ENCODE measurements at regions not wholly inside any gene's neighbourhood (a gene's known extent, or its start where the extent isn't known, plus 50 kb on each side); places are given as distances from the start of the nearest gene placed in this dataset.

DNA sequence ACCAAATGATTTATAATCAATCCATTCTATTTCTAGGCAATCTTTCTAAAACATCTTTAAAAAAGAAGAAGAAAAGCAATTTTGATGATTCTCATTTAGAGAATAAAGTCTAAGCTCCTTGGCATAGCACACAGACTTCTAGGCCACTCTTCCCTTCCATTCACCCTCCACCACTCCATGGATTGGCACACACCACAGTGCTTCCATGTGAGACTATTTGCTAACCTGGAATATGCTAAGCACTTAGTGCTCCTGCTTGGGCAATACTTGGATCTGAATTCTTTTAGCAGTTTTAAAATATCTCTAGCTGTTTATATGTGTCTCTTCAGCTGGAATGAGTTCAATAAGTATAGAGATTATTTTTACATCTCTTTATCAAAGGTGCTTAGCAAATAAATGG, 177.6 kb upstream of the FBXL7 start:
- TF ChIP-seq, protein P1, sequence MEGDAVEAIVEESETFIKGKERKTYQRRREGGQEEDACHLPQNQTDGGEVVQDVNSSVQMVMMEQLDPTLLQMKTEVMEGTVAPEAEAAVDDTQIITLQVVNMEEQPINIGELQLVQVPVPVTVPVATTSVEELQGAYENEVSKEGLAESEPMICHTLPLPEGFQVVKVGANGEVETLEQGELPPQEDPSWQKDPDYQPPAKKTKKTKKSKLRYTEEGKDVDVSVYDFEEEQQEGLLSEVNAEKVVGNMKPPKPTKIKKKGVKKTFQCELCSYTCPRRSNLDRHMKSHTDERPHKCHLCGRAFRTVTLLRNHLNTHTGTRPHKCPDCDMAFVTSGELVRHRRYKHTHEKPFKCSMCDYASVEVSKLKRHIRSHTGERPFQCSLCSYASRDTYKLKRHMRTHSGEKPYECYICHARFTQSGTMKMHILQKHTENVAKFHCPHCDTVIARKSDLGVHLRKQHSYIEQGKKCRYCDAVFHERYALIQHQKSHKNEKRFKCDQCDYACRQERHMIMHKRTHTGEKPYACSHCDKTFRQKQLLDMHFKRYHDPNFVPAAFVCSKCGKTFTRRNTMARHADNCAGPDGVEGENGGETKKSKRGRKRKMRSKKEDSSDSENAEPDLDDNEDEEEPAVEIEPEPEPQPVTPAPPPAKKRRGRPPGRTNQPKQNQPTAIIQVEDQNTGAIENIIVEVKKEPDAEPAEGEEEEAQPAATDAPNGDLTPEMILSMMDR (IDR thresholded peaks at IDR 0.05; ENCODE audit: low read length), result no peak
- no peak for TF ChIP-seq EZH2 (optimal IDR thresholded peaks at IDR 0.05; ENCODE audit: low read depth, low read length)
- TF ChIP-seq EZH2phosphoT487 (IDR thresholded peaks at IDR 0.05; ENCODE audit: low read length), result no peak

Data from MM.1S (cell line).